Sigmoid colon (tissue), 4 donors: ENCODE measurements at regions not wholly inside any gene's neighbourhood (a gene's known extent, or its start where the extent isn't known, plus 50 kb on each side); places are given as distances from the start of the nearest gene placed in this dataset.

ENCODE experiments used
- CTCF ChIP-seq, 4 experiments: fragments of 450-650 bp in 3 of 4; fragments of 200-600 bp in 1 of 4; IDR thresholded peaks; one replicate each; pipeline ENCODE4 v1.5.1; 2016 to 2019; ENCODE audit warnings: antibody characterized with exemption in 4 of 4, mild to moderate bottlenecking in 3 of 4, moderate library complexity in 2 of 4
- EP300 ChIP-seq, 4 donors: sonication (generic); formaldehyde crosslinking; IDR thresholded peaks; one replicate each; pipeline ENCODE4 v1.6.1; 2017; ENCODE audit warnings: antibody characterized with exemption in 4 of 4

GRCh38 chrX:7318241-7318640 is 170.3 kb upstream of the PUDP start:
- TF ChIP-seq CTCF (IDR thresholded peaks at IDR 0.05): no peak
- no peak for TF ChIP-seq EP300 (IDR thresholded peaks at IDR 0.05)
